Hematopoietic multipotent progenitor cell treated with erythropoietin and hydrocortisone succinate and interleukin-3 and kit ligand, for 17 days (in vitro differentiated cells): ENCODE measurements at regions not wholly inside any gene's neighbourhood (a gene's known extent, or its start where the extent isn't known, plus 50 kb on each side); places are given as distances from the start of the nearest gene placed in this dataset.
"Not testable (repeated sequence)": the region's sequence is repeated elsewhere in the genome, so short reads cannot be mapped to it uniquely, and the experiment has no call there.

Experiments
- DNase-seq: peaks from one replicate; pipeline ENCODE4 v3.0.0-alpha.2; 2015; ENCODE audit warnings: low spot score

- no peak for DNase-seq
Observed at GRCh38 chr2:145909175-145909755, 1389.3 kb upstream of the ZEB2 start.

- no peak for DNase-seq
Observed at GRCh38 chr2:145906354-145906753, 1386.4 kb upstream of the ZEB2 start.

GRCh38 chr2:145905371-145905770 lies 1385.5 kb upstream of the ZEB2 start:
- DNase-seq, result no peak

- no peak for DNase-seq
Observed at GRCh38 chr2:145897151-145897550, 1377.2 kb upstream of the ZEB2 start.

- DNase-seq, result no peak
Observed at GRCh38 chr2:145887915-145888314, 1368.0 kb upstream of the ZEB2 start.

GRCh38 chr2:145880997-145881396 lies 1361.1 kb upstream of the ZEB2 start:
- DNase-seq, result not testable (repeated sequence)

- DNase-seq, result no peak
Observed at GRCh38 chr2:145875016-145875415, 1355.1 kb upstream of the ZEB2 start.

GRCh38 chr2:145874466-145874865 lies 1354.5 kb upstream of the ZEB2 start:
- DNase-seq, result no peak

- DNase-seq, result no peak
Observed at GRCh38 chr2:145864501-145864900, 1344.6 kb upstream of the ZEB2 start.

- DNase-seq, result no peak
Observed at GRCh38 chr2:145861940-145862339, 1342.0 kb upstream of the ZEB2 start.

GRCh38 chr2:145860083-145860482 lies 1340.2 kb upstream of the ZEB2 start:
- DNase-seq, result no peak

GRCh38 chr2:145855142-145855541 lies 1335.2 kb upstream of the ZEB2 start:
- no peak for DNase-seq

GRCh38 chr2:145854039-145854755 lies 1334.3 kb upstream of the ZEB2 start:
- DNase-seq, result no peak

GRCh38 chr2:145851730-145852129 lies 1331.8 kb upstream of the ZEB2 start:
- no peak for DNase-seq

GRCh38 chr2:145849466-145849865 lies 1329.5 kb upstream of the ZEB2 start:
- DNase-seq, result no peak

GRCh38 chr2:145846982-145847381 lies 1327.1 kb upstream of the ZEB2 start:
- no peak for DNase-seq

GRCh38 chr2:145845923-145846322 lies 1326.0 kb upstream of the ZEB2 start:
- no peak for DNase-seq

GRCh38 chr2:145845207-145845894 lies 1325.4 kb upstream of the ZEB2 start:
- DNase-seq, result no peak

- DNase-seq, result no peak
Observed at GRCh38 chr2:145841973-145842372, 1322.1 kb upstream of the ZEB2 start.

- no peak for DNase-seq
Observed at GRCh38 chr2:145836986-145837385, 1317.1 kb upstream of the ZEB2 start.

GRCh38 chr2:145835665-145836064 lies 1315.7 kb upstream of the ZEB2 start:
- no peak for DNase-seq

- no peak for DNase-seq
Observed at GRCh38 chr2:145832681-145833080, 1312.8 kb upstream of the ZEB2 start.

- no peak for DNase-seq
Observed at GRCh38 chr2:145829931-145830330, 1310.0 kb upstream of the ZEB2 start.
